ENCODE measurements at regions not wholly inside any gene's neighbourhood (a gene's known extent, or its start where the extent isn't known, plus 50 kb on each side); places are given as distances from the start of the nearest gene placed in this dataset.

GRCh38 chr13:76336889-76337844 lies 549.0 kb downstream of the KCTD12 start:
- no peak overlapping the region for H3K4me3 ChIP-seq (replicated peaks; ENCODE audit: insufficient read depth, low read length)
- no peak for TF ChIP-seq REST (IDR thresholded peaks at IDR 0.05; ENCODE audit: insufficient replicate concordance, low read depth)
- no peak for TF ChIP-seq SPI1 (IDR thresholded peaks at IDR 0.05; ENCODE audit: borderline replicate concordance, low read depth)
- no peak for TF ChIP-seq GABPA (IDR thresholded peaks at IDR 0.05; ENCODE audit: low read depth)
- TF ChIP-seq CTCF (IDR thresholded peaks at IDR 0.05; ENCODE audit: insufficient read depth, low read length): no peak
- TF ChIP-seq POLR2AphosphoS5 (IDR thresholded peaks at IDR 0.05; ENCODE audit: low read depth): no peak
- DNase-seq (ENCODE audit: low read depth in 1 of 2, low spot score in 1 of 2): no peak
- no peak overlapping the region for H3K27ac ChIP-seq (replicated peaks)
- no peaks in the 10 kb centered on the region for H3K27me3 ChIP-seq (ENCODE audit: insufficient read depth, poor library complexity, severe bottlenecking)

GRCh38 chr13:76335463-76335862 lies 550.7 kb downstream of the KCTD12 start:
- TF ChIP-seq GABPA (IDR thresholded peaks at IDR 0.05; ENCODE audit: low read depth) (no peak), POLR2AphosphoS5 (IDR thresholded peaks at IDR 0.05; ENCODE audit: low read depth) (no peak), REST (IDR thresholded peaks at IDR 0.05; ENCODE audit: insufficient replicate concordance, low read depth) (no peak), SPI1 (IDR thresholded peaks at IDR 0.05; ENCODE audit: borderline replicate concordance, low read depth) (no peak), CTCF (IDR thresholded peaks at IDR 0.05; ENCODE audit: insufficient read depth, low read length) (no peak)
- no peak for DNase-seq (ENCODE audit: low read depth in 1 of 2, low spot score in 1 of 2)
- Histone ChIP-seq H3K4me3 (replicated peaks; ENCODE audit: insufficient read depth, low read length) (no peak overlapping the region), H3K27ac (replicated peaks) (no peak overlapping the region), H3K27me3 (ENCODE audit: insufficient read depth, poor library complexity, severe bottlenecking) (no peaks in the 10 kb centered on the region)

- Histone ChIP-seq H3K4me3 (replicated peaks; ENCODE audit: insufficient read depth, low read length) (no peak overlapping the region), H3K27ac (replicated peaks) (no peak overlapping the region), H3K27me3 (ENCODE audit: insufficient read depth, poor library complexity, severe bottlenecking) (no peaks in the 10 kb centered on the region)
- no peak for DNase-seq (ENCODE audit: low read depth in 1 of 2, low spot score in 1 of 2)
- no peak for TF ChIP-seq GABPA (IDR thresholded peaks at IDR 0.05; ENCODE audit: low read depth)
- no peak for TF ChIP-seq REST (IDR thresholded peaks at IDR 0.05; ENCODE audit: insufficient replicate concordance, low read depth)
- TF ChIP-seq POLR2AphosphoS5 (IDR thresholded peaks at IDR 0.05; ENCODE audit: low read depth): no peak
- TF ChIP-seq CTCF (IDR thresholded peaks at IDR 0.05; ENCODE audit: insufficient read depth, low read length): no peak
- TF ChIP-seq SPI1 (IDR thresholded peaks at IDR 0.05; ENCODE audit: borderline replicate concordance, low read depth): no peak
Measured at GRCh38 chr13:76331943-76332712, 554.1 kb downstream of the KCTD12 start.
